PC-9 (cell line): ENCODE measurements at regions not wholly inside any gene's neighbourhood (a gene's known extent, or its start where the extent isn't known, plus 50 kb on each side); places are given as distances from the start of the nearest gene placed in this dataset.

ENCODE experiments used
- BruUV-seq: library from RNA; stranded (reverse); fragments of 400-500 nt; replicated peaks from 2 replicates; lab custom pipeline; 2021; lab: Mats Ljungman, UMichigan
- CTCF ChIA-PET: fragments of 300-600 bp; sonication (Branson Sonifier 250); formaldehyde crosslinking; loops from one replicate; lab custom pipeline; 2022; ENCODE audit warnings: antibody characterized with exemption; lab: Charles Lee
- POLR2A ChIA-PET: fragments of 300-600 bp; sonication (Branson Sonifier 250); formaldehyde crosslinking; loops from one replicate; lab custom pipeline; 2022; ENCODE audit warnings: antibody characterized with exemption; ENCODE audit not compliant: unreplicated experiment; lab: Charles Lee
- DNase-seq, 2 experiments: peaks; one replicate each; pipeline versions ENCODE4 v3.0.0 to v3.0.0-alpha.2; 2015 to 2022; ENCODE audit warnings: mixed read lengths in 1 of 2
- H2AFZ ChIP-seq: fragments of 200-600 bp; sonication (generic); 2 replicates; pipeline ENCODE4 v1.8.1; 2017; ENCODE audit warnings: antibody characterized with exemption
- H3F3A ChIP-seq: fragments of 200-600 bp; sonication (generic); 2 replicates; pipeline ENCODE4 v1.8.1; 2017; ENCODE audit warnings: antibody characterized with exemption, mild to moderate bottlenecking, low read depth; ENCODE audit not compliant: insufficient read depth
- H3K27ac ChIP-seq: fragments of 200-600 bp; sonication (generic); 2 replicates; pipeline ENCODE4 v1.6.1; 2016; ENCODE audit warnings: mixed run types
- H3K27me3 ChIP-seq: fragments of 200-600 bp; sonication (generic); 2 replicates; pipeline ENCODE4 v1.6.1; 2016; ENCODE audit warnings: low read depth, mixed run types; ENCODE audit not compliant: insufficient read depth
- H3K36me3 ChIP-seq: fragments of 200-600 bp; sonication (generic); 2 replicates; pipeline ENCODE4 v1.6.1; 2016; ENCODE audit warnings: low read depth, mixed run types
- H3K4me1 ChIP-seq: fragments of 200-600 bp; sonication (generic); replicated peaks from 2 replicates; pipeline ENCODE4 v1.6.1; 2016; ENCODE audit warnings: mixed run types; ENCODE audit not compliant: insufficient read depth
- H3K4me2 ChIP-seq: fragments of 200-600 bp; sonication (generic); 2 replicates; pipeline ENCODE4 v1.6.1; 2017; ENCODE audit warnings: mixed run types
- H3K4me3 ChIP-seq: fragments of 200-600 bp; sonication (generic); 2 replicates; pipeline ENCODE4 v1.6.1; 2016; ENCODE audit warnings: mixed run types
- H3K79me2 ChIP-seq: fragments of 200-600 bp; sonication (generic); 2 replicates; pipeline ENCODE4 v1.6.1; 2017; ENCODE audit warnings: low read depth, mixed run types
- H3K9me2 ChIP-seq: fragments of 200-600 bp; sonication (generic); 2 replicates; pipeline ENCODE4 v1.8.1; 2017; ENCODE audit warnings: mild to moderate bottlenecking; ENCODE audit not compliant: insufficient read depth
- H3K9me3 ChIP-seq: fragments of 200-600 bp; sonication (generic); 2 replicates; pipeline ENCODE4 v1.8.1; 2016; ENCODE audit warnings: low read depth; ENCODE audit not compliant: insufficient read depth
- H4K20me1 ChIP-seq: fragments of 200-600 bp; sonication (generic); 2 replicates; pipeline ENCODE4 v1.8.1; 2017; ENCODE audit not compliant: insufficient read depth
- CTCF ChIP-seq: fragments of 200-600 bp; sonication (generic); conservative IDR thresholded peaks from 2 replicates; pipeline ENCODE4 v1.6.1; 2017; ENCODE audit warnings: mixed run types, antibody characterized with exemption, mild to moderate bottlenecking, moderate library complexity
- EZH2 ChIP-seq: fragments of 200-600 bp; sonication (generic); IDR thresholded peaks from 2 replicates; pipeline ENCODE4 v1.8.0; 2017; ENCODE audit warnings: antibody characterized with exemption, low read depth
- intact Hi-C: fragments of 100-400 bp; cut with micrococcal nuclease; formaldehyde crosslinking; loops from one replicate; pipeline ENCODE4 v1.10.0; 2022; ENCODE audit not compliant: unreplicated experiment

- TF ChIP-seq EZH2 (no peak), CTCF (no peak)
- Histone ChIP-seq H4K20me1 (no peaks in the 10 kb centered on the region), H3K9me3 (no peaks in the 10 kb centered on the region), H2AFZ (no peak overlapping the region), H3K79me2 (no peaks in the 10 kb centered on the region), H3K9me2 (0 out of 2 replicates have a peak, but pooled peaks cover 3% of the 10 kb centered on the region), H3K4me3 (no peak overlapping the region), H3K27me3 (peaks cover 22% of the 10 kb centered on the region), H3K4me2 (no peak overlapping the region), H3K4me1 (no peaks in the 10 kb centered on the region), H3F3A (no peaks in the 10 kb centered on the region), H3K27ac (no peak overlapping the region), H3K36me3 (no peaks in the 10 kb centered on the region)
- DNase-seq: no peak
- BruUV-seq: no TSS peak
- CTCF ChIA-PET: no interaction called here
- intact Hi-C loops: no loop called here
- POLR2A ChIA-PET: no interaction called here
These were observed 174.9 kb downstream of the MYCN start for GRCh38 chr2:16115291-16115690.

GRCh38 chr2:16114836-16115235 lies 174.5 kb downstream of the MYCN start:
- no TSS peak for BruUV-seq
- Histone ChIP-seq H2AFZ (no peak overlapping the region), H3K79me2 (no peaks in the 10 kb centered on the region), H3K4me3 (no peak overlapping the region), H3K27ac (no peak overlapping the region), H3K4me1 (no peaks in the 10 kb centered on the region), H3K27me3 (peaks cover 25% of the 10 kb centered on the region), H4K20me1 (no peaks in the 10 kb centered on the region), H3F3A (no peaks in the 10 kb centered on the region), H3K9me2 (0 out of 2 replicates have a peak, but pooled peaks cover 3% of the 10 kb centered on the region), H3K9me3 (no peaks in the 10 kb centered on the region), H3K4me2 (no peak overlapping the region), H3K36me3 (no peaks in the 10 kb centered on the region)
- DNase-seq: no peak
- intact Hi-C loops: no loop called here
- TF ChIP-seq EZH2 (no peak), CTCF (no peak)
- ChIA-PET POLR2A (no interaction called here), CTCF (no interaction called here)

DNA sequence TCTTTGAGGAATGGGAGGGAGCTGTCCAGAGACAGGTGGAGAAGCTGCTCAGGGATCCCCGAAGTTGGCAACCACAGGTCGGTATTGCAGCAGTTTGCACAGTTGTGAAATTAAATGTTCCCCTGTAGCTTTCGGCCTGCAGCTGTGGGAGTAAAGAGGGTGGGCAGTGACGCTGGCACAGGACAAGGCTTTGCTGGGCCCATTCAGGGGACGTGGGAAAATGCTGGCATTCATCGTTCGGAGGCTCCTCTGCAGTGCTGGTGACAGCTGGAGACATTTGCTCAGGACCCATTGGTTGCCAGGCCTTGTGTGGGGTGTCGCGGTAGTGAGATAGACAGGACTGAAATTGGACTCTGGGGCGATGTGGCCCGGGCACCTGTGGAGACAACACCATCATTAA lies 173.7 kb downstream of the MYCN start:
- POLR2A ChIA-PET: no interaction called here
- BruUV-seq: no TSS peak

More for the DNA sequence above, 173.7 kb downstream of the MYCN start:
- Histone ChIP-seq H3K36me3 (no peaks in the 10 kb centered on the region), H3K4me1 (no peaks in the 10 kb centered on the region), H3K27me3 (peaks cover 31% of the 10 kb centered on the region), H3K79me2 (no peaks in the 10 kb centered on the region), H3K9me2 (0 out of 2 replicates have a peak, but pooled peaks cover 3% of the 10 kb centered on the region), H4K20me1 (no peaks in the 10 kb centered on the region), H3K27ac (no peak overlapping the region), H3K4me3 (no peak overlapping the region), H2AFZ (no peak overlapping the region), H3K4me2 (no peak overlapping the region), H3K9me3 (no peaks in the 10 kb centered on the region), H3F3A (no peaks in the 10 kb centered on the region)
- no peak for DNase-seq
- intact Hi-C loops: no loop called here
- TF ChIP-seq EZH2 (no peak), CTCF (no peak)
- CTCF ChIA-PET: no interaction called here
